A673 (cell line): ENCODE measurements at regions not wholly inside any gene's neighbourhood (a gene's known extent, or its start where the extent isn't known, plus 50 kb on each side); places are given as distances from the start of the nearest gene placed in this dataset.

Source experiments
- BruUV-seq: library from RNA; stranded (reverse); fragments of 400-500 nt; replicated peaks from 2 replicates; lab custom pipeline; 2021; lab: Mats Ljungman, UMichigan
- CTCF ChIA-PET: fragments of 300-600 bp; sonication (Branson Sonifier 250); formaldehyde crosslinking; loops from one replicate; lab custom pipeline; 2022; ENCODE audit warnings: antibody characterized with exemption; lab: Charles Lee
- POLR2A ChIA-PET: fragments of 300-600 bp; sonication (Branson Sonifier 250); formaldehyde crosslinking; loops from one replicate; lab custom pipeline; 2022; ENCODE audit warnings: antibody characterized with exemption; ENCODE audit not compliant: low non-redundant PET; lab: Charles Lee
- DNase-seq: peaks from one replicate; pipeline ENCODE4 v3.0.0-alpha.2; 2015; ENCODE audit warnings: low spot score
- H3K27ac ChIP-seq: fragments of 200-600 bp; sonication (generic); 2 replicates; pipeline ENCODE4 v1.5.1; 2016; ENCODE audit warnings: mixed run types, low read depth, mild to moderate bottlenecking, mixed read lengths, antibody characterized with exemption, low read length; ENCODE audit not compliant: poor library complexity, severe bottlenecking
- H3K27me3 ChIP-seq: fragments of 200-600 bp; sonication (generic); replicated peaks from 2 replicates; pipeline ENCODE4 v1.6.1; 2017; ENCODE audit warnings: mixed run types, low read depth, mild to moderate bottlenecking, mixed read lengths, antibody characterized with exemption, low read length; ENCODE audit not compliant: insufficient read depth, poor library complexity
- H3K36me3 ChIP-seq: fragments of 200-600 bp; sonication (generic); 2 replicates; pipeline ENCODE4 v1.6.1; 2016; ENCODE audit warnings: mixed run types, mild to moderate bottlenecking, mixed read lengths, antibody characterized with exemption, low read length; ENCODE audit not compliant: insufficient read depth, poor library complexity, severe bottlenecking
- H3K4me1 ChIP-seq: fragments of 200-600 bp; sonication (generic); 2 replicates; pipeline ENCODE4 v1.6.1; 2017; ENCODE audit warnings: mixed run types, mild to moderate bottlenecking, mixed read lengths, antibody characterized with exemption, low read length; ENCODE audit not compliant: insufficient read depth, poor library complexity, severe bottlenecking
- H3K4me3 ChIP-seq: fragments of 200-600 bp; sonication (generic); 2 replicates; pipeline ENCODE4 v1.5.1; 2016; ENCODE audit warnings: low read depth, mixed run types, mild to moderate bottlenecking, mixed read lengths, low read length; ENCODE audit not compliant: poor library complexity, severe bottlenecking
- H3K9me3 ChIP-seq: fragments of 200-600 bp; sonication (generic); 2 replicates; pipeline ENCODE4 v1.6.1; 2016; ENCODE audit warnings: mixed run types, low read depth, mild to moderate bottlenecking, mixed read lengths, antibody characterized with exemption, low read length; ENCODE audit not compliant: poor library complexity, severe bottlenecking
- CTCF ChIP-seq: fragments of 300-800, 200-600 bp; sonication (generic); conservative IDR thresholded peaks from 2 replicates; pipeline ENCODE4 v1.5.1; 2017; ENCODE audit warnings: low read depth, mild to moderate bottlenecking, antibody characterized with exemption, low read length, moderate library complexity, mixed read lengths
- EZH2 ChIP-seq: fragments of 200-600 bp; sonication (generic); IDR thresholded peaks from 2 replicates; pipeline ENCODE4 v1.6.1; 2017; ENCODE audit warnings: borderline replicate concordance, low read depth, mild to moderate bottlenecking, mixed read lengths, antibody characterized with exemption, low read length; ENCODE audit not compliant: poor library complexity, severe bottlenecking
- intact Hi-C: fragments of 100-400 bp; cut with micrococcal nuclease; formaldehyde crosslinking; loops from one replicate; pipeline ENCODE4 v1.10.0; 2022; ENCODE audit not compliant: unreplicated experiment

- intact Hi-C loops: no loop called here
- no peak overlapping the region for H3K27ac ChIP-seq
- H3K27me3 ChIP-seq: no peaks in the 10 kb centered on the region
- no peak overlapping the region for H3K4me3 ChIP-seq
- ChIA-PET CTCF (no interaction called here), POLR2A (no interaction called here)
- no TSS peak for BruUV-seq
- H3K4me1 ChIP-seq: no peaks in the 10 kb centered on the region
- H3K9me3 ChIP-seq: no peaks in the 10 kb centered on the region
- H3K36me3 ChIP-seq: no peaks in the 10 kb centered on the region
- no peak for TF ChIP-seq EZH2
- TF ChIP-seq CTCF: no peak
- no peak for DNase-seq
Measured at GRCh38 chr5:117494188-117494587, 919.6 kb upstream of the SEMA6A start.

GRCh38 chr5:117488976-117489500 lies 914.4 kb upstream of the SEMA6A start:
- Histone ChIP-seq H3K27me3 (no peaks in the 10 kb centered on the region), H3K36me3 (no peaks in the 10 kb centered on the region), H3K27ac (no peak overlapping the region), H3K4me1 (no peaks in the 10 kb centered on the region), H3K9me3 (no peaks in the 10 kb centered on the region), H3K4me3 (no peak overlapping the region)
- no peak for TF ChIP-seq EZH2
- no peak for TF ChIP-seq CTCF
- ChIA-PET POLR2A (no interaction called here), CTCF (no interaction called here)
- intact Hi-C loops: no loop called here
- DNase-seq: no peak
- no TSS peak for BruUV-seq

GRCh38 chr5:117487556-117487955 lies 912.9 kb upstream of the SEMA6A start:
- Histone ChIP-seq H3K27me3 (no peaks in the 10 kb centered on the region), H3K4me3 (no peak overlapping the region), H3K4me1 (no peaks in the 10 kb centered on the region), H3K27ac (no peak overlapping the region), H3K9me3 (no peaks in the 10 kb centered on the region), H3K36me3 (no peaks in the 10 kb centered on the region)
- no TSS peak for BruUV-seq
- intact Hi-C loops: no loop called here
- no peak for TF ChIP-seq CTCF
- no peak for TF ChIP-seq EZH2
- no peak for DNase-seq
- ChIA-PET POLR2A (no interaction called here), CTCF (no interaction called here)
